GM13976 (cell line): ENCODE measurements at regions not wholly inside any gene's neighbourhood (a gene's known extent, or its start where the extent isn't known, plus 50 kb on each side); places are given as distances from the start of the nearest gene placed in this dataset.

Experiments used
- DNase-seq: peaks from one replicate; pipeline ENCODE4 v3.0.0; 2012; ENCODE audit warnings: low spot score
- in situ Hi-C: fragments of 300-500 bp; cut with MboI; formaldehyde crosslinking; loops from one replicate; pipeline ENCODE4 v1.12.0; 2022; ENCODE audit warnings: low sequenced_read_pairs, mixed read lengths, inconsistent platforms; ENCODE audit not compliant: unreplicated experiment
- TF ChIP-seq, protein P1 (sequence below): IDR thresholded peaks from 2 replicates; pipeline ENCODE4 v1.5.1; 2012; ENCODE audit warnings: borderline replicate concordance, mild to moderate bottlenecking; ENCODE audit not compliant: insufficient read depth; ENCODE audit errors: extremely low read depth, missing control alignments, control extremely low read depth

DNA sequence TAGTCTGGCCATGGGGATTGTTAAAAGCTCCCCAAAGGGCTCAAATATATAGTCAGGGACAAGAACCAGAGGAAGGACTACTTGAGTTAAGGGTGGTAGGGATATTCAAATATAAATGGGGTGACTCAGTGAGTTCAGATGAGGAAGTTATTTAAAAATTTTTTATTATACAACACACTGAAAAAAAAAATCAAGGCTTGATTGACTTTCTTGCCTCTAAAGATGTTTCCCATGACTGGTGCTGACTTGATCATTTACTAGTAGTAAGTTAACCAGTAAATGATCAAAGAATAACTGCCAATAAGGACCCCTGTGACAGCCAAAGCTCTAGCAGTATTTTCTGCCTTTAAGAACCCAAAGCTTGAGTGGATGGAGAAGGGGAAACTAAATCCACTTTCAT lies 357.6 kb upstream of the NR5A2 start:
- DNase-seq = no peak
- TF ChIP-seq, protein P1, sequence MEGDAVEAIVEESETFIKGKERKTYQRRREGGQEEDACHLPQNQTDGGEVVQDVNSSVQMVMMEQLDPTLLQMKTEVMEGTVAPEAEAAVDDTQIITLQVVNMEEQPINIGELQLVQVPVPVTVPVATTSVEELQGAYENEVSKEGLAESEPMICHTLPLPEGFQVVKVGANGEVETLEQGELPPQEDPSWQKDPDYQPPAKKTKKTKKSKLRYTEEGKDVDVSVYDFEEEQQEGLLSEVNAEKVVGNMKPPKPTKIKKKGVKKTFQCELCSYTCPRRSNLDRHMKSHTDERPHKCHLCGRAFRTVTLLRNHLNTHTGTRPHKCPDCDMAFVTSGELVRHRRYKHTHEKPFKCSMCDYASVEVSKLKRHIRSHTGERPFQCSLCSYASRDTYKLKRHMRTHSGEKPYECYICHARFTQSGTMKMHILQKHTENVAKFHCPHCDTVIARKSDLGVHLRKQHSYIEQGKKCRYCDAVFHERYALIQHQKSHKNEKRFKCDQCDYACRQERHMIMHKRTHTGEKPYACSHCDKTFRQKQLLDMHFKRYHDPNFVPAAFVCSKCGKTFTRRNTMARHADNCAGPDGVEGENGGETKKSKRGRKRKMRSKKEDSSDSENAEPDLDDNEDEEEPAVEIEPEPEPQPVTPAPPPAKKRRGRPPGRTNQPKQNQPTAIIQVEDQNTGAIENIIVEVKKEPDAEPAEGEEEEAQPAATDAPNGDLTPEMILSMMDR = no peak
- in situ Hi-C loops = no loop called here

DNA sequence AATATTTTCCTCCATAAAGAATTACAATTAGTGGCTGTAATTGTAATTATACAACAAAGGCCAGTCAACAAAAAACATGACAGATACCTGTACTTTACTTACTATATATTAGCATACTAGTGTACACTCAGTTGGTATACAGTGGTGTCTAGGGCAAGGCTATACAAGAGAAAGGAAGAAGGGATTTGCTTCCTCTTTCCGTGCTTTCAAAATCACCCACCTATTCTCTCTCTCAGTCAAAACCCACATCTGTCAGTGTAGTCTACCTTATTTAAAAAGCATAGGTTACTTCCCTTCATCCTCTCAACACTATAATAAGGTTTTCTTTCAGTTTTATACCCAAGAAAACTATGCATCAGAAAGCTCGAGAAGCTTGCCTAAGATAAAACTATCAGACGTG lies 355.8 kb upstream of the NR5A2 start:
- TF ChIP-seq, protein P1 = no peak
- in situ Hi-C loops = no loop called here
- no peak for DNase-seq

DNA sequence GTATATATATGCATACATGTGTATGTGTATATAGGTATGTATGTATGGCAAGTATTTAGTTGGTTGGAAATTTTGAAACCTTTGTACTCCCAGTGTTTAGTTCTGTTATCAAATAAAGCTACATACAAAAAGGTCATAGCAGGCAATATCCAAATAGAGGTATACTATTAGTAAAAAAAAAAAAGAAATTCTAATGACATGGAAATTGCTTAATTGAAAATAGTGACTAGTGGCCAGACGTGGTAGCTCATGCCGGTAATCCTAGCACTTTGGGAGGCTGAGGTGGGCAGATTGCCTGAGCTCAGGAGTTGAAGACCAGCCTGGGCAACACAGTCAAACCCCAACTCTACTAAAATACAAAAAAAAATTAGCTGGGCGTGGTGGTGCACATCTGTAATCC lies 351.6 kb upstream of the NR5A2 start:
- in situ Hi-C loops = no loop called here
- no peak for DNase-seq
- TF ChIP-seq, protein P1 = no peak

DNA sequence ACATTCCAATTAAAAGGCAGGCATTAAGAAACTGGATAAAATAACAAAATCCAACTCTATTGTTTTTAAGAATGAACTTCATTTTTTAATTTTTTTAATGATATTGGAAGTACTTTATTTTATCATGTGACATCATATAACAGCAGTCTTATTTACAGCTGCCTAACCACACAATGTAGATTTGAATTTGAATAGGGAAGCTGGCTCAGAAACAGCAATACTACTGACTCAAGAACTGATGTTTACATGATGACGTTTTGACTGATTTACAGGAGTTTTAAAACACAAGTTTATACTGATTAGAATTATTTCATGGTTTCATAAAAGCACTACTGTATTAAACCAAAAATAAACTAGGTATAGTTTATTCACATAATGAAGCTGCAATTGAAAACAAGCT lies 348.7 kb upstream of the NR5A2 start:
- in situ Hi-C loops = no loop called here
- TF ChIP-seq, protein P1 = no peak
- no peak for DNase-seq

DNA sequence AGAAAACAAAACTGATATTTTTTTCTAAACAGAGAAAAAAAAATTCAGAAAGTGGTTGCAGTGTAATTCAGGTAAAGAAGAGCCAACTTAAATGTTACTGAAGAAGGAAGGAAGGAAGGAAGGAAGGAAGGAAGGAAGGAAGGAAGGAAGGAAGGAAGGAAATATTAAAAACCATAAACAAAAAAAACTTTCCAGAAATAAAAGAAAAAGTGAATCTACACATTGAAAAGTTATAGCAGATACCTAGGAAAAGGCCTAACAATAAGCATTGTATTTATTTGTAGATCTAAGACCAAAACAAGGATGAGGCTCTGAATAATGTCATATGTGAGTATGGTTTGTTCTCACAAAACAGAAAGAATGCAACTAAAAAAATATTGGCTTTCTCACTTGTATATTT lies 345.4 kb upstream of the NR5A2 start:
- DNase-seq = no peak
- TF ChIP-seq, protein P1 = no peak
- in situ Hi-C loops = no loop called here

DNA sequence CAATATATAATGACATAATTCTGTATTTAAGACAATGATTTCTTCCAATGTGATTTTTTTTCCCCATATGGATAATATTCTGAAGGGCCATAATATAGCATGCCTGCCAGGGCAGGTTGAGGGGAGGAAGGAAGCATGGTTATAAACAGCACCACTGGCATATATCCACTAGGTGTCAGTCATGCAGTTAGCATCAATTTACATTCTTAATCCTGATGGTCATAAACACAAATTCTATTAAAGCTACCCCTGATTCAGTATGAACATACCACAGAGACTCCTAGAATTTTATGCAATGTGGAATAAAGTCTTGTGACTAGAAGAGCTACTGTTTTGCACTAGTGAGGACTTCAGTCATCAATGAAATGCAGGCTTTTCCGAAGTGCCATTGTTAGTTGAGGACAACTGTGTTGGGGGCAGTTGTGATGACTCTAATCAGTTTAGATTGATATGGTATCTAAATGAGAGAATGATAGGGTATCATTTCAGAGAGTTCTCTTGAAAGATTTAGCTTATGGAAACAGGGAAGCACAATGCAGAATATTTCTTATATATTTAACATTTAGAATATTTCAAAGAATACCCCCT lies 342.7 kb upstream of the NR5A2 start:
- DNase-seq = peak; percentile 21
- in situ Hi-C loops = no loop called here
- TF ChIP-seq, protein P1 = peak; percentile 58

DNA sequence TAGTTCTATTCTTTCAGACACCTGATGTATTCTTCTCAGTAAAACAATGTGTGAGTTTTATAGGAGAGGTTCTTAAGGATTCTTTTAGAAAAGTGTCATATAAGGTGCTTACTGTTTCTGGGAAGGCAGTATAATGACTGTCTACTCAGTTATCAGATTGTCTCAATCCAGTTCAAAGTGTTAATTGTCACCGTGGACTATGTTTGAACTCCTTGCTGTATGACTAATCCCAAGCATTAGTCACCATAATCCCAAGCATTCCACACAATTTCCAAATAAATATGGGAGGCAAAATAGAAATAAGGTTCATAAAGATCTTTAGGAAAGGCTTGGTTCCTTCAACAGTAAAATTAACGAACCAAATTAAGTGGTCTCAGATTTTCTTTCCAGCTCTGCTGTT lies 342.1 kb upstream of the NR5A2 start:
- TF ChIP-seq, protein P1 = no peak
- in situ Hi-C loops = no loop called here
- no peak for DNase-seq
